ENCODE measurements at regions not wholly inside any gene's neighbourhood (a gene's known extent, or its start where the extent isn't known, plus 50 kb on each side); places are given as distances from the start of the nearest gene placed in this dataset.
"Not testable (repeated sequence)": the region's sequence is repeated elsewhere in the genome, so short reads cannot be mapped to it uniquely, and the experiment has no call there.

GRCh38 chr6:60737764-60738425 is 1548.1 kb downstream of the KHDRBS2 start:
- TF ChIP-seq POLR2A (IDR thresholded peaks at IDR 0.05; ENCODE audit: control extremely low read depth in 1 of 2, low read depth in 2 of 2, low read length in 2 of 2) = not testable (repeated sequence)
- TF ChIP-seq, protein P1, sequence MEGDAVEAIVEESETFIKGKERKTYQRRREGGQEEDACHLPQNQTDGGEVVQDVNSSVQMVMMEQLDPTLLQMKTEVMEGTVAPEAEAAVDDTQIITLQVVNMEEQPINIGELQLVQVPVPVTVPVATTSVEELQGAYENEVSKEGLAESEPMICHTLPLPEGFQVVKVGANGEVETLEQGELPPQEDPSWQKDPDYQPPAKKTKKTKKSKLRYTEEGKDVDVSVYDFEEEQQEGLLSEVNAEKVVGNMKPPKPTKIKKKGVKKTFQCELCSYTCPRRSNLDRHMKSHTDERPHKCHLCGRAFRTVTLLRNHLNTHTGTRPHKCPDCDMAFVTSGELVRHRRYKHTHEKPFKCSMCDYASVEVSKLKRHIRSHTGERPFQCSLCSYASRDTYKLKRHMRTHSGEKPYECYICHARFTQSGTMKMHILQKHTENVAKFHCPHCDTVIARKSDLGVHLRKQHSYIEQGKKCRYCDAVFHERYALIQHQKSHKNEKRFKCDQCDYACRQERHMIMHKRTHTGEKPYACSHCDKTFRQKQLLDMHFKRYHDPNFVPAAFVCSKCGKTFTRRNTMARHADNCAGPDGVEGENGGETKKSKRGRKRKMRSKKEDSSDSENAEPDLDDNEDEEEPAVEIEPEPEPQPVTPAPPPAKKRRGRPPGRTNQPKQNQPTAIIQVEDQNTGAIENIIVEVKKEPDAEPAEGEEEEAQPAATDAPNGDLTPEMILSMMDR (IDR thresholded peaks at IDR 0.05; ENCODE audit: control extremely low read depth in 1 of 3, insufficient read depth in 1 of 3, low read depth in 1 of 3, low read length in 3 of 3) = not testable (repeated sequence)

Measured in H1 (cell line).